Fibroblast of pulmonary artery (primary cell): ENCODE measurements at regions not wholly inside any gene's neighbourhood (a gene's known extent, or its start where the extent isn't known, plus 50 kb on each side); places are given as distances from the start of the nearest gene placed in this dataset.
A peak's percentile ranks its signal among the peaks of the same experiment; 100 is the strongest.

ENCODE experiments used
- DNase-seq: peaks from one replicate; pipeline ENCODE4 v3.0.0-alpha.2; 2010; ENCODE audit warnings: low read depth
- H3K4me3 ChIP-seq: replicated peaks from 2 replicates; pipeline ENCODE4 v1.5.1; 2011; ENCODE audit warnings: low read depth, mild to moderate bottlenecking, control low read depth, low read length, moderate library complexity
- TF ChIP-seq, protein P1 (sequence below): IDR thresholded peaks from 2 replicates; pipeline ENCODE4 v1.5.1; 2011; ENCODE audit warnings: mild to moderate bottlenecking, control low read depth, low read length, inconsistent platforms; ENCODE audit errors: missing control alignments

DNA sequence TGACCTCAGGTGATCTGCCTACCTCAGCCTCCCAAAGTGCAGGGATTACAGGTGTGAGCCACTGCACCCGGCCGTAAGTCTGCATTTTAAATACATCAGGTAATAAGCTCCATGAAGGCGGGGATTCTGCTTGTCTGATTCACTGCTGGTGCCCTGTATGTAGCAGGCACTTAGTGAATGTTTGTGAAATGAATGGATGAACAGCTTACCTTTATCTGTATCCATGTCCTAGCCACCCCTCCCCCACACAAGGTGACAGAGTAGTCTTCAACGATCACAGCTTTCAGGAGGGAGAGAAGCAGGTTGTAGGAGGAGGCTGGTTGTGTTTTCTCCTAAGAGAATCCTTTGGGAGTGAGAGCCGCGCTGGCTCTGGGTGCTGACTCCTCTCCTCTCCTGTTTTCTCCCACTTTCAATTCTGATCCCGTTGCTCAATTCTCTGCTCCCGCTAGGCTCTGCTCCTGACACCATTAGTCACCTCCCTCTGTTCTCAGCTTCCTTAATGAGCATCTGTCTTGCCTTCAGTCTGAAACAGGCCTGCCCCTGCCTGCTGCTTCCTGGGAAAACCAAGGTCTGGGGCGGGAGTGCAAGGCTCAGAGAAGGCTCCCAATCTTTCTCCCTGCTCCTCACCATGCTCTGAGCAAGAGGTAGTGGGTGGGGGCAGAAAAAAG is 88.8 kb upstream of the CTNNA1 start:
- no peak overlapping the region for H3K4me3 ChIP-seq
- DNase-seq: peak; percentile 48
- TF ChIP-seq, protein P1, sequence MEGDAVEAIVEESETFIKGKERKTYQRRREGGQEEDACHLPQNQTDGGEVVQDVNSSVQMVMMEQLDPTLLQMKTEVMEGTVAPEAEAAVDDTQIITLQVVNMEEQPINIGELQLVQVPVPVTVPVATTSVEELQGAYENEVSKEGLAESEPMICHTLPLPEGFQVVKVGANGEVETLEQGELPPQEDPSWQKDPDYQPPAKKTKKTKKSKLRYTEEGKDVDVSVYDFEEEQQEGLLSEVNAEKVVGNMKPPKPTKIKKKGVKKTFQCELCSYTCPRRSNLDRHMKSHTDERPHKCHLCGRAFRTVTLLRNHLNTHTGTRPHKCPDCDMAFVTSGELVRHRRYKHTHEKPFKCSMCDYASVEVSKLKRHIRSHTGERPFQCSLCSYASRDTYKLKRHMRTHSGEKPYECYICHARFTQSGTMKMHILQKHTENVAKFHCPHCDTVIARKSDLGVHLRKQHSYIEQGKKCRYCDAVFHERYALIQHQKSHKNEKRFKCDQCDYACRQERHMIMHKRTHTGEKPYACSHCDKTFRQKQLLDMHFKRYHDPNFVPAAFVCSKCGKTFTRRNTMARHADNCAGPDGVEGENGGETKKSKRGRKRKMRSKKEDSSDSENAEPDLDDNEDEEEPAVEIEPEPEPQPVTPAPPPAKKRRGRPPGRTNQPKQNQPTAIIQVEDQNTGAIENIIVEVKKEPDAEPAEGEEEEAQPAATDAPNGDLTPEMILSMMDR: no peak

DNA sequence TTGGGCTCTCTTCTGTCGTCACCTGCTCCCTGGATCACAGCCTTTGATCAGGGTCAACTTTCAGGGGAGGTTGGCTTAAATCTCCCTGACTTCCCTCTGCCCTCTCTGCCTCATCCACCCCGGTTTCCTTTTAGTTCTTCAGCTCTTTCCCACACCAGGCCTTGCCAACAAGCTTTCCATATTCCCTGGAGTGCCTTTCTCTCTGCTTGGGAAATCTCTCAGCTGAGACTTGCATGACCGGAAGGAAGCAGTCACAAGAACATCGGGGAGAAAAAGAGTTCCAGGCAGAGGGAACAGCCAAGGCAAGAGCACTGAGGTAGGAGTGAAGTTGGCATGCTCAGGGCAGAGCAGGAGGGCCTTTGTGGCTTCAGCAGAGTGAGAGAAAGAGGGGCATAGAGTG is 88.4 kb upstream of the HSPA9 start:
- H3K4me3 ChIP-seq: no peak overlapping the region
- TF ChIP-seq, protein P1: no peak
- DNase-seq: no peak

DNA sequence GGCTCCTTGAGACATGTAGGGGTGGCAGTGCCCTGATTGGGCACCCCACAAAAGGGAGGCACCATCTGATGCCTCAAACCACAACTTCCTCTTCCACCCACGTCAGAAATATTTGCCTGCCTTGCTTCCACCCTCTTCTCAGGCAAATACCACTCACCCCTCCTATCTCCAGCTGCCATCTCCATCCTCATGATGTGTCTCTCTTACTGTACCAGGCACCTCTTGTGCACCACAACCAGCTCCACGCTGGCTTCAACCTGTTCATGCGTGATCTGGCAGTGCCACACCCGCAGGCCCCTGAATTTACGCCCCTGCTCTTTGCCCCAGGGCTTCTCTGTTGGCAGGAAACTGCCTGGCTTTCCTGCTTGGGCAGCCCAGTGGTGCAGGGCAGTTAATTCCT is 87.8 kb upstream of the HSPA9 start:
- DNase-seq: no peak
- no peak overlapping the region for H3K4me3 ChIP-seq
- TF ChIP-seq, protein P1: no peak

DNA sequence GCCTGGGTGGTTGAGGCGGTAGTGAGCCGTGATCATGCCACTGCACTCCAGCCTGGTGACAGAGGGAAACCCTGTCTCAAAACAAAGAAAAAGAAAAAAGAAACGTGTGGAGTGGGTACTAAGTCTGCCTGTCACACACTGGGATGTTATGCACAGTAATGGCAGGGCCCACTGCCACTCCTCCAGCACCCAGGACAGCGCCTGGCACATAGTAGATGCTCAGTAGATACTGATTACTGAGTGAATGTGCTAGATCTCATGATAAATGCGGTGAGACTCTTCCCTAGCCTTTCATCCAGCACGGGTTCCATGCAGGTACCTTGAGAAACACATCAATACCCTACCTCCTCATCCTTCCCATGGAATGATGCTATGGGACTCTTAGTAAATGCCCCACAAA is 87.4 kb upstream of the HSPA9 start:
- TF ChIP-seq, protein P1: no peak
- H3K4me3 ChIP-seq: no peak overlapping the region
- DNase-seq: no peak

DNA sequence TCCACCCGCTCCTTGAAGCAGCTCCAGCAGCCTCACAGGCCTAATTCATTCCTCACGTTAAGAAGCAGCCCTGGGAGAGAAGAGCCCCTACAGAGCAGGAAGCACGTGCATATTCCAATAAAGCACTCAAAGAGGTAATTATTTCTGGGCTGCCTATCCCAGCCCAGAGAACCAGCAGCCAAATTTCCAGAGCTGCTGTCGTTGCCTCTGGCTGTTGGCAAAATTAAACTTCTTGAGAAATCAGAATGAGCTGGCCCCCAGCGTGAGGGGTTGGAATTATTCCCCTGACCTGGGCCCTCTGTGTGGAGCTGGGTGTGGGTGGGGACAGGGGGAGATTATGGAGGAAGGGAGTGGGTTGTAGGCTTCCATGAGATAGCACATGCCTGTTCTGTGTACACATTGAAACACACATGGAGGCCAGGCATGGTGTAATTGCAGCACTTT is 86.8 kb upstream of the HSPA9 start:
- TF ChIP-seq, protein P1: no peak
- DNase-seq: no peak
- no peak overlapping the region for H3K4me3 ChIP-seq

DNA sequence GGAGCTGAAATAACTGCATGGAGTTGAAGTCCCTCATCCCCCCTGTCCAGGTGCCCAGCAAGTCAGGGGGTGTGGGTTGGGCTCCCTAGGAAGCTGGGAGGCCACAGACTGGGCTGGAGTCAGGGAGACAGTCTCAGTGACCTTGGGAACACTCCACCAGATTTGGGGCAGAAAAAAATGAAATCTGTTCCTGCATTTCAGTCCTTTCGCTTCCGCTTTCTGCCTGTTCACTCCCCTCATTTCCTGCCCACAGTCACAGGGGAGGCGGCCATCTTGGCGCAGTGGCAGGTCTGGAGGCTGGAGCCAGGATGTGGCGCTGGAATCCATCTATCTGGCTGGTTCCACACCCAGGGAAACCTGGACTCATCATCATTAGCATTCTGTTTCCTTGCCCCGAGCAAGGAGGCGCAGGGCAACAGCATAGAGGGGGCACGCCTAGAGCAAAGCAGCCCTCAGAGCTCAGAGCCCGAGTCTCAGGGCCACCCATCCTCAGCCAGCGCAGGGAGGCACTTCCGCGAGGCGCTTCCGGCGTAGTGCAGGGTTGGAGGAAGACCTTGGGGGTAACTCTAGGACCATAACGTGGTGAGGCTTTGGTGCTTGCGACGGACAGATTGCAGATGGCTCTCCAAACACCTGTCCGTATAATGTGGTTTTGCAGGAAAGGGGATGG is 86.2 kb upstream of the HSPA9 start:
- TF ChIP-seq, protein P1: no peak
- no peak for DNase-seq
- no peak overlapping the region for H3K4me3 ChIP-seq

DNA sequence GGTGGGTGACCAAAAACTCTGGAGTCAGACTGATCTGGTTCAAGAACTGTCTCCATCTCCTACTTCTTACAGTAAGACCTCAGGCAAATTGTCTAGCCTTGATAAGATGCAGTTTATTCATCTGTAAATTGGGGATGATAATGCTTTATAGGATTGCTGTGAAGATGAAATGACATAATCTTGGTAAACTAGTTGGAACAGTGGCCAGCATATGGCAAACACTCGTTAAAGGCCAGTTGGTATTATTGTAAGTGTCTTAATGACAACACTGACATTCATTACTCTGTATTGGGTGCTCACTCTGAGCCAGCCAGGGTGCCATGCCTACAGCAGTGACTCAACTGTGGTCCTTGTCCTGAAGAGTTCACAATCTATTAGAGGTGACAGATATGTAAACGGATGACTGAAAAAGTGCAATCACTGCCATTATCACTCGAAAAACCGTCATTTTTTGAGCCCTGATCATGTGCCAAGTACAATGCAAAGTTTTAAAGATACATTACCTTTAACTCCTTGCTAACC is 84.9 kb upstream of the HSPA9 start:
- TF ChIP-seq, protein P1: no peak
- no peak for DNase-seq
- H3K4me3 ChIP-seq: no peak overlapping the region
